GM23248 (cell line): ENCODE measurements at regions not wholly inside any gene's neighbourhood (a gene's known extent, or its start where the extent isn't known, plus 50 kb on each side); places are given as distances from the start of the nearest gene placed in this dataset.

Experiments
- EZH2 ChIP-seq: fragments of 200-600 bp; sonication (generic); IDR thresholded peaks from 2 replicates; pipeline ENCODE4 v1.6.1; 2018; ENCODE audit warnings: antibody characterized with exemption, mild to moderate bottlenecking; ENCODE audit not compliant: insufficient read depth, poor library complexity, severe bottlenecking
- EZH2phosphoT487 ChIP-seq: fragments of 200-600 bp; sonication (generic); IDR thresholded peaks from 2 replicates; pipeline ENCODE4 v1.6.1; 2018; ENCODE audit warnings: antibody characterized with exemption, moderate library complexity, mild to moderate bottlenecking, low read depth; ENCODE audit not compliant: insufficient read depth

DNA sequence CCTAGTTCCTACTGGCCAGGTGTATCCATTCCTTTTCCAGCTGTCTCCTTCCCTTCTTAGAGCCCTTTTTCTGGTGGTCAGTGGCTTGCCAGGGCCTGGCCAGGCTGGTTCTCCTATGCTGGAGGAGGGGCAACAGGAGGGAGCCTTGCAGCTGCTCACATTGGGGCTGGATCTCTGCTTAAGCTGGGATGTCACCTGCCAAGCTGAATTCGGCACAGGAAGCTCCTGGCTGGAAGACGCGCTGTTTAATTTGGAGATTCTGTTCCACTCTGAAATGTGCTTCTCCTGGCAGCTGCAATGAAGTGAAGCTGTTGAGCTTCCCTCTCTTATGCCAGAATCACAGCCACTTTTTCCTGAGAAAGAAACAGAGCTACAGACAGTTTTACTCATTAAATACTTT lies 56.0 kb upstream of the POU3F1 start:
- TF ChIP-seq EZH2phosphoT487 (no peak), EZH2 (no peak)
